HL-60/S4 treated with phorbol 12-myristate 13-acetate at 8.2 ng/mL for 4 days and 3 days (cell line): ENCODE measurements at regions not wholly inside any gene's neighbourhood (a gene's known extent, or its start where the extent isn't known, plus 50 kb on each side); places are given as distances from the start of the nearest gene placed in this dataset.
"Not testable (repeated sequence)": the region's sequence is repeated elsewhere in the genome, so short reads cannot be mapped to it uniquely, and the experiment has no call there.

Source experiments
- in situ Hi-C: fragments of 300-500 bp; cut with MboI; formaldehyde crosslinking; loops from 2 replicates; pipeline ENCODE4 v1.15.0; 2022; ENCODE audit warnings: low sequenced_read_pairs

- in situ Hi-C loops, result no loop called here
Observed at GRCh38 chr6:163768905-163769304, 354.4 kb downstream of the QKI start.

- in situ Hi-C loops, result no loop called here
Observed at GRCh38 chr6:163766936-163767335, 352.4 kb downstream of the QKI start.

- in situ Hi-C loops, result no loop called here
Observed at GRCh38 chr6:163765335-163765734, 350.8 kb downstream of the QKI start.

GRCh38 chr6:163764565-163764964 is 350.0 kb downstream of the QKI start:
- in situ Hi-C loops, result no loop called here

GRCh38 chr6:163761481-163761880 is 347.0 kb downstream of the QKI start:
- in situ Hi-C loops, result no loop called here

GRCh38 chr6:163760860-163761259 is 346.3 kb downstream of the QKI start:
- in situ Hi-C loops, result no loop called here

GRCh38 chr6:163759542-163759941 is 345.0 kb downstream of the QKI start:
- in situ Hi-C loops, result no loop called here

- in situ Hi-C loops, result no loop called here
Observed at GRCh38 chr6:163757520-163757919, 343.0 kb downstream of the QKI start.

GRCh38 chr6:163756079-163756478 is 341.6 kb downstream of the QKI start:
- in situ Hi-C loops, result no loop called here

GRCh38 chr6:163754866-163755265 is 340.3 kb downstream of the QKI start:
- in situ Hi-C loops, result no loop called here

GRCh38 chr6:163753430-163753829 is 338.9 kb downstream of the QKI start:
- in situ Hi-C loops, result no loop called here

- in situ Hi-C loops, result no loop called here
Observed at GRCh38 chr6:163752446-163752845, 337.9 kb downstream of the QKI start.

- in situ Hi-C loops, result no loop called here
Observed at GRCh38 chr6:163751032-163751525, 336.6 kb downstream of the QKI start.

GRCh38 chr6:163750431-163751031 is 336.0 kb downstream of the QKI start:
- in situ Hi-C loops, result no loop called here

GRCh38 chr6:163748886-163749285 is 334.4 kb downstream of the QKI start:
- in situ Hi-C loops, result no loop called here

GRCh38 chr6:163748036-163748435 is 333.5 kb downstream of the QKI start:
- in situ Hi-C loops, result no loop called here

- in situ Hi-C loops, result not testable (repeated sequence)
Observed at GRCh38 chr6:163747058-163747457, 332.5 kb downstream of the QKI start.

GRCh38 chr6:163745536-163746400 is 331.2 kb downstream of the QKI start:
- in situ Hi-C loops, result no loop called here

GRCh38 chr6:163744256-163744925 is 329.9 kb downstream of the QKI start:
- in situ Hi-C loops, result no loop called here

GRCh38 chr6:163743796-163744195 is 329.3 kb downstream of the QKI start:
- in situ Hi-C loops, result no loop called here

GRCh38 chr6:163741743-163742363 is 327.3 kb downstream of the QKI start:
- in situ Hi-C loops, result no loop called here
